ENCODE measurements at regions not wholly inside any gene's neighbourhood (a gene's known extent, or its start where the extent isn't known, plus 50 kb on each side); places are given as distances from the start of the nearest gene placed in this dataset.

DNA sequence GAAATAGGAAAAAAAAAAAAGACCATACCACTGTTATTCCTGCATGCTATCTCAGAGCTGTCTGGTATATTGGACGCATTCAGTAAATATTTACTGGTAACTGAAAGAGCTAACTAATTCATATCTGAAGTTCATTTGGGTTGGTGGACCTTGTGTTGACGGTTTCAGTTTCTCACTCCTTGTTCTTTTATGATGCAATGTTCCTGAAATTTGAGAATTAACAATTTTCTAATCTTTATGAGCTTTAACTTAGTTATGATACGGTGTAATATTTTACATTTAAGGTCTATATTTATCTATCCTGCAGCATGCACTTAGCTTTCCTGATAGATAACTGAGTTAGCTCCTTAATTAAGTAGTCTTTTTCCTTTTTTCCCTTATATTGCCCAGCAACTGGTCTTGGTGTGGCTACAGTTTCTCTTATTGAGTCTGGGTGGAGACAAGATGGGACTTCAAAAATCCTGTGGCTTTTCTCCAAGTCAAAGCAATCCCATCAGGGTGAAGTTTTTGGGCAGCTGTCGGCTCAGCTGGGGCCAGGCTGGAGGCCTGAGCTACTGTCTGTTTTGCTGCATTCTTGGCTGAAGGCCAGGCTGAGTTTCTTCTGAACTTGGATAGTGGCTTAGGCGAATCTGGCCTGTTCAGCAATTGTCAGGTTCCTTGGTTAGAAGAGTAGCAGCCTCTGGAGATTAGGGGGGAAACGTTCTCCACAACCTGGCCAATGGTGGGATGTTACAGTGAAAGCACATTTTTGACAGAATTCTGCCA is 78.4 kb upstream of the MEX3C start:
- H3K4me3 Mint-ChIP-seq (ENCODE audit: unreplicated experiment) = no peak overlapping the region
- DNase-seq (ENCODE audit: low spot score) = no peak
- peak overlapping the region; percentile 78 for H3K27ac Mint-ChIP-seq (ENCODE audit: unreplicated experiment)
- no peak for TF ChIP-seq CTCF (IDR thresholded peaks at IDR 0.05)
- H3K4me1 Mint-ChIP-seq (ENCODE audit: low read depth) = peaks cover 14% of the 10 kb centered on the region
- H3K9me3 Mint-ChIP-seq (ENCODE audit: low read depth) = peaks cover 8% of the 10 kb centered on the region
- peaks cover 3% of the 10 kb centered on the region for H3K27me3 Mint-ChIP-seq (ENCODE audit: low read depth)
- H3K36me3 Mint-ChIP-seq (ENCODE audit: low read depth) = peaks cover 2% of the 10 kb centered on the region

DNA sequence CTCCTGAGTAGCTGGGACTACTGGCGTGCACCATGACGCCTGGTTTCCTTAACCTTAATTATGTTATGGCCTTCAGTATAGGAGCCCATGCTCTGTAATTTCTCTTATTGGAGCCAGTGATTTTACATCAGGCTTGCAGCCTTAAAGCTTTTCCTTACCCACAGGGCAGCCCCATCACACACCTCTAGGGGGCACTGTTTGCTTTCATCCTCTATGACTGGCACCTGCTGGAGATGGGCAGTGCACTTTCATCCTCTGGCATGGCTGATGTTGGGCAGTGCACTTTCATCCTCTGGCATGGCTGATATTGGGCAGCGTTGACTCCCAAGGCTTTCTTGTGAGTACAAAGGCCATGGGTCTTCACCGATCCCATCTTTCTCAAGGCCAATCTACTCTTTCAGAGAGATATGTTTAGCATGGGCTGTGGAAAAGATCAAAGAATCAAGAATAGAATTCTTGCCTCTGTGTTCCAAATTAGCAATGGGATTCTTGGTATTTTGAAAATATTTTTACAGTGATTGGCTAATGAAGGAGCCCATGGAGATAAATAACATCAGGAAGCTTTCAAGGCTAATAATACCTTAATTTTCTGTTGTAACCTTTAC is 80.7 kb upstream of the MEX3C start:
- no peak overlapping the region for H3K27ac Mint-ChIP-seq (ENCODE audit: unreplicated experiment)
- H3K27me3 Mint-ChIP-seq (ENCODE audit: low read depth) = peaks cover 3% of the 10 kb centered on the region
- no peaks in the 10 kb centered on the region for H3K9me3 Mint-ChIP-seq (ENCODE audit: low read depth)
- peaks cover 14% of the 10 kb centered on the region for H3K4me1 Mint-ChIP-seq (ENCODE audit: low read depth)
- no peak for DNase-seq (ENCODE audit: low spot score)
- H3K36me3 Mint-ChIP-seq (ENCODE audit: low read depth) = peaks cover 2% of the 10 kb centered on the region
- H3K4me3 Mint-ChIP-seq (ENCODE audit: unreplicated experiment) = no peak overlapping the region
- peak; percentile 77 for TF ChIP-seq CTCF (IDR thresholded peaks at IDR 0.05)

DNA sequence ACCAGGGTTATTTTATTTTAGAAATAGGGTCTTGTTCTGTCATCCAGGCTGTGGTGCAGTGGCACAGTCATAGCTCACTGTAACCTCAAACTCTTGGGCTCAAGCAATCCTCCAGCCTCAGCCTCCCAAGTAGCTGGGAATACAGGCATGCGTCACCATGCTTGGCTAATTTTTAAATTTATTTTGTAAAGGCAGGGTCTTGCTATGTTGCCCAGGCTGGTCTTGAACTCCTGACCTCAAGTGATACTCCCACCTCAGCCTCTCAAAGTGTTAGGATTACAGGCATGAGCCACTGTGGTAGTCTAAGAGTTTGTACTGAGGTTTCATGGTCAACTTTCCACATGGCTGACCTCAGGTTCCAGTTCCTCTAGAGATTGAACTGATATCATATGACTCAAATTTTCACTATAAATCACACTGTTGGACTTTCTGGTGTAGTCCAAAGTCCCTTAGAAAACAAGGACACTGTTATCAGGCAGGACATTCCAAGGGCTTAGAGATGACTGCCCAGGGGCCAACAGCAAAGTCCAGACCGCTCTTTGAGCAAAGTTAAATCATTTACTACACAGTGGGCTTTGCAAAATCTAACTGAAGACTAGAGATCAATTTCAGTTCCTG is 82.0 kb upstream of the MEX3C start:
- TF ChIP-seq CTCF (IDR thresholded peaks at IDR 0.05) = no peak
- Mint-ChIP-seq H3K27ac (ENCODE audit: unreplicated experiment) (no peak overlapping the region), H3K4me3 (ENCODE audit: unreplicated experiment) (no peak overlapping the region), H3K27me3 (ENCODE audit: low read depth) (peaks cover 3% of the 10 kb centered on the region), H3K4me1 (ENCODE audit: low read depth) (peaks cover 14% of the 10 kb centered on the region), H3K36me3 (ENCODE audit: low read depth) (peaks cover 2% of the 10 kb centered on the region), H3K9me3 (ENCODE audit: low read depth) (no peaks in the 10 kb centered on the region)
- DNase-seq (ENCODE audit: low spot score) = no peak

DNA sequence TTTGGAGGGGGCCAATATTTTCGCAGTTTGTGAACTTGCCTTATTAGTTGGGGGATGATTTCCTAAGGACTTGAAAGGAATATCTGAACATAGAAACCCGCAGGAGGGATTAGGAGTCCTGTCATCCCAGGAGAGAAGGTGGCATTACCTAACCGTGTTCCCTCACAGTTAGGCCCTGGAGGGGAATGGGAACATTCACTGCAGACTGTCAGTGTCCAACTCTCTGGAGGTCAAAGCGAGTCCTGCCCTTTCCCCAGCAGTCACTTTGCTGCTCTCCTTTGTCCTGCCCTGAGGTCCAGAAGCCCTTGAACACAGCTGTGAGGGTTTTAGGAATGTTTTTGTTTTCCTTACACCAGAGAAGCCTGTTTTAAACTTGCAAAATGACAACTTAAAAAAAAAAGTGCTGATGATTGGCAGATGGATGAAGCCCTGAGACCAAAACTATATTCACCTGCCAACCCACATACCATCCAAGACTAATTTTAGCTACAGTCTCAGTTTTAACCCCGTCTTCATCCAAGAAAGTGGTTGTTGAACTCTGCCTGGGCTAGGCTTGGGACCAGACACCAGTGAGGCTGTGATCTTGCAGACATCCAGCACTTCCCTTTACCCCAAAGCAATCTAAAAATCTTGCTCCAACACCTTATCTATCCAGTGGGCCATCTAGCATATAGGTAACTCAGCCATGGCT is 90.5 kb upstream of the MEX3C start:
- H3K27ac Mint-ChIP-seq (ENCODE audit: unreplicated experiment) = no peak overlapping the region
- no peak for DNase-seq (ENCODE audit: low spot score)
- no peaks in the 10 kb centered on the region for H3K36me3 Mint-ChIP-seq (ENCODE audit: low read depth)
- peaks cover 13% of the 10 kb centered on the region for H3K4me1 Mint-ChIP-seq (ENCODE audit: low read depth)
- H3K9me3 Mint-ChIP-seq (ENCODE audit: low read depth) = peaks cover 7% of the 10 kb centered on the region
- no peak overlapping the region for H3K4me3 Mint-ChIP-seq (ENCODE audit: unreplicated experiment)
- TF ChIP-seq CTCF (IDR thresholded peaks at IDR 0.05) = no peak
- peaks cover 3% of the 10 kb centered on the region for H3K27me3 Mint-ChIP-seq (ENCODE audit: low read depth)

- no peak for TF ChIP-seq CTCF (IDR thresholded peaks at IDR 0.05)
- Mint-ChIP-seq H3K27me3 (ENCODE audit: low read depth) (peaks cover 3% of the 10 kb centered on the region), H3K9me3 (ENCODE audit: low read depth) (peaks cover 7% of the 10 kb centered on the region)
Measured at GRCh38 chr18:51288582-51288981, 91.1 kb upstream of the MEX3C start.

More at GRCh38 chr18:51288582-51288981, 91.1 kb upstream of the MEX3C start:
- no peak overlapping the region for H3K4me3 Mint-ChIP-seq (ENCODE audit: unreplicated experiment)
- H3K36me3 Mint-ChIP-seq (ENCODE audit: low read depth) = no peaks in the 10 kb centered on the region
- no peak for DNase-seq (ENCODE audit: low spot score)
- H3K4me1 Mint-ChIP-seq (ENCODE audit: low read depth) = peaks cover 13% of the 10 kb centered on the region
- H3K27ac Mint-ChIP-seq (ENCODE audit: unreplicated experiment) = no peak overlapping the region
